NCI-H524 treated with DMSO at 0.1 percent for 48 hours (cell line): ENCODE measurements at regions not wholly inside any gene's neighbourhood (a gene's known extent, or its start where the extent isn't known, plus 50 kb on each side); places are given as distances from the start of the nearest gene placed in this dataset.
"Not testable (repeated sequence)": the region's sequence is repeated elsewhere in the genome, so short reads cannot be mapped to it uniquely, and the experiment has no call there.

Source experiments
- DNase-seq: peaks from one replicate; lab custom pipeline; 2025; lab: John Stamatoyannopoulos, UW

GRCh38 chr2:200102971-200103370 lies 147.6 kb downstream of the MAIP1 start:
- DNase-seq = no peak

DNA sequence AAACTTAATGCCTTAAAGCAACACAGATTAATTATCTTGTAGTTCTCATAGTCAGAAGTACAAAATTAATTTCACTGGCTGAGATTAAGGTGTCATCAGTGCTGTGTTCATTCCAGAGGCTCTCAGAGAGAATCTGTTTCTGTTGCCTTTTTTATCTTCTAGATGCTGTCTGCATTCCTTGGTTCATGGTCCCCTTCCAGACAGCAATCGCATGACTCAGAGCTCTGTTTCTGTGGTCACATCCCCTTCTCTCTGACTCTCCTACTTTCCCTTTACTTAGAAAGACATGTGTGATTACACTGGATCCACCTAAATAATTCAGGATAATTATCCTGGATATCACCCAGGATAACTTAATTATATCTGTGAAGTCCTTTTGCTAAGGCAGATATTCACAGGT lies 148.6 kb downstream of the MAIP1 start:
- DNase-seq = no peak

- no peak for DNase-seq
These were observed 152.3 kb downstream of the MAIP1 start for GRCh38 chr2:200107514-200108217.

DNA sequence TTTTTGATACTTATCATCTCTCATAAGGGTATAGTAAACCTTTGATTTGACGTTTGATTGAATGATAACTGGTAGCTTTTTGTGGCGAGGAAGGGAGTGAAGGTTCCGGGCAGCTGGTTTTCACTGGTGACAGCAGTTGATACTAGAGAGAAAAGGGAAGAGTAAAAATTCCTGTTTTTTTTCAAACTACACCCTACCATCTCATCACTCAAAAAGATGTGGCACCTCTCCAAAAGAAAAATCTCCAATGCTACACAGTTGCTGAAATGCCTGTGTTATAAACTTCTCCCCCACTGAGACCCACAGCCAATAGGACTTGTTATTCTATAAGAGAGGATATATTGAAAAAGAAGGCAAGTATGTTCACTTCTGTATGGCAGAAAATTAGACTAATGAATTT lies 154.0 kb downstream of the MAIP1 start:
- no peak for DNase-seq

GRCh38 chr2:200110381-200110780 lies 155.0 kb downstream of the MAIP1 start:
- no peak for DNase-seq

GRCh38 chr2:200113016-200113799 lies 157.8 kb downstream of the MAIP1 start:
- not testable (repeated sequence) for DNase-seq

GRCh38 chr2:200119236-200119635 lies 163.9 kb downstream of the MAIP1 start:
- no peak for DNase-seq

DNA sequence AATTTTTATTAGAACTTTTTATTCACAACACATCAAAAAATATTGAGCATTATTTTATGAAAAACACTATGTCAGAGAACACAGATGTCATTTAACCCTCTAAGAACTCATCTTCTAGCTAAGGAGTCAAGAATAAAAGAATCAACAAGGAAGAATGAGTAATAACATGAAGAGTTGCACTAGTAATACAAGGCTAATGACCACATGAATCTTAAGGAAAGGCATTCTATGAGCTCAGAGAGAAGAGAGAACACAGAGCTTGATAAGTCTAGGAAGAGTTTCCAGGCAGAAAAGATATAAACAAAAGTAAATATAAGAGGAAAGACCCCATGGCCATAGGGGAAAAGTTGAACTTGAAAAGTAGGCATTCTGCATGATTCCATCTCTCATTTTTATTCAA lies 166.5 kb downstream of the MAIP1 start:
- DNase-seq = no peak

GRCh38 chr2:200122683-200123082 lies 167.3 kb downstream of the MAIP1 start:
- no peak for DNase-seq

GRCh38 chr2:200124665-200125368 lies 169.4 kb downstream of the MAIP1 start:
- not testable (repeated sequence) for DNase-seq

- no peak for DNase-seq
These were observed 170.3 kb downstream of the MAIP1 start for GRCh38 chr2:200125444-200126284.

DNA sequence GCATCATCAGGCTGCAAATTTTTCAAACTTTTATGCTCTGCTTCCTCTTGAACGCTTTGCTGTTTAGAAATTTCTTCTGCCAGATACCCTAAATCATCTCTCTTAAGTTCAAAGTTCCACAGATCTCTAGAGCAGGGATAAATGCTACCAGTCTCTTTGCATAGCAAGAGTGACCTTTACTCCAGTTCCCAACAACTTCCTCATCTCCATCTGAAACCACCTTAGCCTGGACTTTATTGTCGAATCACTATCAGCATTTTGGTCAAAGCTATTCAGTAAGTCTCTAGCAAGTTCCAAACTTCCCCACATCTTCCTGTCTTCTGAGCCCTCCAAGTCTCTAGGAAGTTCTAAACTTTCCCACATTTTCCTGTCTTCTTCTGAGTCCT lies 170.9 kb downstream of the MAIP1 start:
- DNase-seq = not testable (repeated sequence)

DNA sequence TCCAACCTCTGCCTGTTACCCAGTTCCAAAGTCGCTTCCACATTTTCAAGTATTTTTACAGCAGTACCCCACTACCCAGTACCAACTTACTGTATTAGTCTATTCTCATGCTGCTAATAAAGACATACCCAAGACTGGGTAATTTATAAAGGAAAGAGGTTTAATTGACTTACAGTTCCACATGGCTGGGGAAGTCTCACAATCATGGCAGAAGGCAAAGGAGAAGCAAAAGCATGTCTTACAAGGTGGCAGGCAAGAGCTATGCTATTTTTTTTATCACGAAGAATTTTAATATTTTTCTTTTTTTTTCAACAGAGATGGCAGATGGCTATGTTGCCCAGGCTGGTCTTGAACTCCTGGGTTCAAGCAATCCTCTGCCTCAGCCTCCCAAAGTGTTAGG lies 171.3 kb downstream of the MAIP1 start:
- DNase-seq = not testable (repeated sequence)

DNA sequence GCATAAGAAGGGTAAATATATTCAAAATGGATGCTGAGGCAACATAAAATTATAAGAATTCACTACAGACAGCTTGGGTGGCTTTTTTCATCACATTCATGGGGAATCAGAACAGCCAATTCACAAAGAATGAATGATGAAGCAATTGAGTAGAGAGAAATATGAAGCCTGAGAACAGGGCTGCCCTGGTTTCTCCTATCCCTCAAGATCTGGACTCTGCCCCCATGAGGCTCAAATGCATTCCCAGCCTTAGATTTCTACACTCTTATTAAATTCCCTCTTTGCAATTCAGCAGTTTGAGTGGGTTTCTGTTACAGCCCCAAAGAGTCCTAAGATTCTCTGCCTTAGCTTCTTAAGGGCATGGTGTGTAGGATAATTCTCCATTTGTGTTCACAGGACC lies 172.5 kb downstream of the MAIP1 start:
- DNase-seq = no peak

DNA sequence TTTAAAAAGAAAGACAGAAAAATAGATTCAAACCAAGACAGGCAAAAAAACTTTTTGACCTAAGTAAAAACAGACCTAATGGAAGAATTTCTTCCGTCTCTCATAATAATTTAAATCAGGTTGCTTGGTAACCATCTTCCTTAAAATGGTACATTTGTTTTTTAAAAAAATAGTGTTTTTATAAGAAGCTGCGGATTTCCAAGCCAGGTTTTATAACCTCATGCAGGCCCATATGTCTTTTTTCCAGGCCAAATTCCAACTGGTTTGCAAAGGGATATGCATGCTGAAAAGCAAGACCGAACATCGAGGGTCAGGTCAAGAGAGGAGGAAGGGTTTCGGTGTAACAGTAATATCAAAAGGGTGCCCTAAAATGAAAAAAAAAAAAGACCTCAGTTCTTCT lies 172.9 kb downstream of the MAIP1 start:
- DNase-seq = no peak

DNA sequence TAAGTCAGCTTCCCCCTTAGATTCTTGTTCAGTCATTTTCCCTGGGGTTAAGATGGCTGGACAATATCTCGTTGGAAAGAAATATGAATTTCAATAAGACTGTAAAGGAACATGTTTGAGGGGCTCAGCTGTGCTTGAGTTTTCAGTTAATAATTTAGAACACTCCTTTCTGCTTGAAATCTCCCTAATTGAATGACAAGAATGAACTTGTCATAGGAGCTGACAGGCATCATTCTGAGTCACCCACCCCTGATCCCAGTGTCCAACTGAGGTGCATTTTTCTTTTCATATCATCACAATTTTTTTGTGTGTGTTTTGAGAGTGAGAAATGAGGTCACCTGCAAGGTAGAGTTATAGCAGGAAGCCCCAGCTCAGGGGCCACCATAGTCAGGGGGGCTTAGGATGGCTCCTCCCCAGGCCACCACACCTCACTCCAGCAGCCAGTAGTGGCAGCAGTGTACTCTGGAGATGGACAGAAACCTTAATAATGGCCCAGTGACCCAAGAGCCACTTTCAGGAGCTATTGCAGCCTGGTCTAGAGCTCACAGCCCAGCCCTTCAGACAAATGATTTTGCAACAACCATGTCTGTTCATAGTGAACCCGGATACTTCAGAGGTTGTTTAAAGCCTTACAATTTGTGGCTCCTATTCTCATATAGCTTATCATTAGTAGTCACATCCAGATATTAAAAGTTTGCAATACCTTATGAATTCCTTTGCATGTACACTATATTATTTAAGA lies 174.5 kb downstream of the MAIP1 start:
- no peak for DNase-seq

DNA sequence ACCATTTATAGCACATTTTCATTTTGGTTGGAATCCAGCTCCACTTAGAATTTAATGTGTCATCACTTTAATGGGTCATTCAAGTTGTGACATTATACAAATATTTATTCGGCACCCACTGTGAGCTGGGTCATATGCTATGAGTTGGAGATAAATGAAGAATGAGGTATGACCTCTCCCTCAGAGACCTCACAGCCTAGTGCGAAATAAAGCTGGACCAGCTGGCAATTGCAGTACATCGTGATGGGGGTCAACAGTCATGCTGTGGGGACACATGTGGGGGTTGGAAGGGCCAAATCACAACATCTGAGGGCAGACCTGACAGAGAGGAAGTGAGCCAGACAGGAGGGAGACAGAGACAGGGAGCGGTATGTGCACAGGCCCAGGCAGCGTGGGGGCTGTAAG lies 175.4 kb downstream of the MAIP1 start:
- DNase-seq = no peak

GRCh38 chr2:200131307-200131706 lies 175.2 kb upstream of the SPATS2L start:
- DNase-seq = no peak

GRCh38 chr2:200135082-200135481 lies 171.4 kb upstream of the SPATS2L start:
- no peak for DNase-seq

DNA sequence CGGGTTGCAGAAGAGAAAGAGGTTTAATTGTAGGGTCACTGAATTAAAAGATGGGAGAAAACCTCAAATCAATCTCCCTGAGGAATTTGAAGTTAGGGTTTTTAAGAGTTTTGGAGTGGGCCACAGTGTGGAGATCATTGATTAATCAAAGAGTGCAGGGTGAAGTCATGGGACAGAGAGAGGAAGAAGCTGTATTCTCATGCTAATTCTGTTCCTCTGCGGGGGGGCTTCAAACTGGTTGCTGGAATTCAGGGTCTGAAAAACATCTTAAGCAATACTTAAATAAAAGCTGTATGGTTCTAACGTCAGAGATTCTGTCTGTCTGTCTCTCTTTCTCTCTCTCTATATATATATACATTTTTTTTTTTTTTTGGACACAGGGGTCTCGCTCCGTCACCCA lies 169.8 kb upstream of the SPATS2L start:
- DNase-seq = no peak

DNA sequence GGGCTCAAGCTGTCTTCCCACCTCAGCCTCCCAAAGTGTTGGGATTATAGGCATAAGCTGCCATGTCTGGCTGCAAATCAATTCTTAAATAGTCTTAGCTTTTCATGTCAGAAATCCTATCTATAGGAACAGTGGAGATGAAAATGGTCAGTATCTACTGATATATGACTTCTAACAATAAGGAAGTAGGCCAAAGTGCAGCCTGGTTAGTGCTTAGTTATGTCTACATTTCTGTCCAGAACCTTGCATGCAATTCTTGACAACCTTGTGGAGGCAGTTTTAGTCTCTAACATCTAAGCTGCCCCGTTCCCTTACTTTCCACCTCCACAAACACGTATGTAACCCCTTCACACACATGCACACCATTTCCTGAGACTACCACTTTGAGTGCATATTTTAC lies 169.2 kb upstream of the SPATS2L start:
- DNase-seq = no peak
